Tibial nerve (tissue), 4 donors: ENCODE measurements at regions not wholly inside any gene's neighbourhood (a gene's known extent, or its start where the extent isn't known, plus 50 kb on each side); places are given as distances from the start of the nearest gene placed in this dataset.

Source experiments
- DNase-seq, 2 donors: peaks; one replicate each; pipeline ENCODE4 v3.0.0-alpha.2; 2019; ENCODE audit warnings: low spot score in 2 of 2
- H3K27ac ChIP-seq, 4 donors: fragments of 200-600 bp; sonication (generic) in 3 of 4; one replicate each; pipeline ENCODE4 v1.5.1; 2017 to 2019; ENCODE audit warnings: mild to moderate bottlenecking in 1 of 4
- H3K27me3 ChIP-seq, 2 donors: fragments of 200-600 bp; sonication (generic) in 1 of 2; one replicate each; pipeline versions ENCODE4 v1.5.1 to v1.6.0; 2017 to 2019
- H3K36me3 ChIP-seq, 3 donors: fragments of 200-600 bp; sonication (generic); one replicate each; pipeline ENCODE4 v1.5.1; 2018 to 2019
- H3K4me1 ChIP-seq, 4 donors: fragments of 200-600 bp; sonication (generic) in 3 of 4; one replicate each; pipeline ENCODE4 v1.5.1; 2017 to 2019
- H3K4me3 ChIP-seq, 4 donors: fragments of 200-600 bp; sonication (generic) in 3 of 4; one replicate each; pipeline ENCODE4 v1.5.1; 2017 to 2019; ENCODE audit warnings: mild to moderate bottlenecking in 1 of 4, moderate library complexity in 1 of 4
- H3K9me3 ChIP-seq, 4 donors: fragments of 200-600 bp; sonication (generic) in 3 of 4; one replicate each; pipeline ENCODE4 v1.5.1; 2017 to 2019
- CTCF ChIP-seq, 5 experiments: fragments of 200-600 bp in 3 of 5; fragments of 450-650 bp in 2 of 5; sonication (generic) in 3 of 5; IDR thresholded peaks; one replicate each; pipeline ENCODE4 v1.5.1; 2016 to 2019; ENCODE audit warnings: antibody characterized with exemption in 5 of 5, mild to moderate bottlenecking in 3 of 5, moderate library complexity in 2 of 5
- EP300 ChIP-seq, 2 donors: sonication (generic); formaldehyde crosslinking; IDR thresholded peaks; one replicate each; pipeline ENCODE4 v1.6.1; 2017; ENCODE audit warnings: antibody characterized with exemption in 2 of 2, mild to moderate bottlenecking in 1 of 2
- POLR2A ChIP-seq, 2 donors: fragments of 450-650 bp; IDR thresholded peaks; one replicate each; pipeline ENCODE4 v1.6.1; 2017; ENCODE audit warnings: antibody characterized with exemption in 2 of 2, mild to moderate bottlenecking in 2 of 2, moderate library complexity in 2 of 2
- WGBS, 2 donors: methylation state at CpG; one replicate each; pipeline ENCODE4 v1.1.5; 2018; 5-methylcytosine and 5-hydroxymethylcytosine counted together

DNA sequence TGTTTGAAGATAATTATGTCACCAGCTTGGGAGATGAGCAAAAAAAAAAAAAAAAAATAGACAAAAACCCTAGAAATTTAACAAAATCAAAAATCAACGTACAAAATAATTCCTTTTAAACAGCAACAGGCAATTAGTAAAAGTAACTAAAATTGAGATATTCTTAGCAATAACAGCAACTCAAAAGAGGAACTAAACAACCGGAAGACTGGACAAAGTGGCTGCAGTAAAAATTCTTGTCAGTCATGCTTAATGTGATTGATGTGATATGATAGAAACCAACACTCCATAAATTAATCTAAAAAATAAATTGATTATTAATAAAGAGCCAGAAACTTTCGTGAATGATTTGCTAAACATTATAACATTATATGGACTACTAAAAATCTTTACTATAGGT, 1534.6 kb upstream of the AGA start:
- H3K4me3 ChIP-seq = no peak overlapping the region
- WGBS, 2 donors = 60 to 63% methylated on average over 3 of the region's 3 CpGs
- TF ChIP-seq POLR2A (IDR thresholded peaks at IDR 0.05) (no peak), CTCF (IDR thresholded peaks at IDR 0.05) (no peak), EP300 (IDR thresholded peaks at IDR 0.05) (no peak)
- no peak for DNase-seq
- H3K27ac ChIP-seq = no peak overlapping the region
- no peaks in the 10 kb centered on the region for H3K36me3 ChIP-seq
- H3K4me1 ChIP-seq = no peaks in the 10 kb centered on the region
- no peaks in the 10 kb centered on the region for H3K9me3 ChIP-seq
- H3K27me3 ChIP-seq = no peaks in the 10 kb centered on the region

GRCh38 chr4:178993306-178993705, 1551.1 kb upstream of the AGA start:
- H3K36me3 ChIP-seq = no peaks in the 10 kb centered on the region
- H3K9me3 ChIP-seq = no peaks in the 10 kb centered on the region
- H3K4me3 ChIP-seq = no peak overlapping the region
- 73 to 75% methylated on average over 4 of the region's 4 CpGs for WGBS, 2 donors
- no peak overlapping the region for H3K27ac ChIP-seq
- no peak for TF ChIP-seq CTCF (IDR thresholded peaks at IDR 0.05)
- TF ChIP-seq EP300 (IDR thresholded peaks at IDR 0.05) = no peak
- no peak for TF ChIP-seq POLR2A (IDR thresholded peaks at IDR 0.05)
- H3K27me3 ChIP-seq = no peaks in the 10 kb centered on the region
- no peak for DNase-seq
- H3K4me1 ChIP-seq = no peaks in the 10 kb centered on the region

- Histone ChIP-seq H3K27me3 (no peaks in the 10 kb centered on the region), H3K27ac (no peak overlapping the region), H3K9me3 (no peaks in the 10 kb centered on the region), H3K4me3 (no peak overlapping the region), H3K36me3 (no peaks in the 10 kb centered on the region), H3K4me1 (no peaks in the 10 kb centered on the region)
- no peak for TF ChIP-seq CTCF (IDR thresholded peaks at IDR 0.05)
- TF ChIP-seq EP300 (IDR thresholded peaks at IDR 0.05) = no peak
- no peak for TF ChIP-seq POLR2A (IDR thresholded peaks at IDR 0.05)
- DNase-seq = no peak
- 51 to 65% methylated on average over 1 of the region's 1 CpG for WGBS, 2 donors
Measured at GRCh38 chr4:179001918-179002317, 1559.7 kb upstream of the AGA start.

DNA sequence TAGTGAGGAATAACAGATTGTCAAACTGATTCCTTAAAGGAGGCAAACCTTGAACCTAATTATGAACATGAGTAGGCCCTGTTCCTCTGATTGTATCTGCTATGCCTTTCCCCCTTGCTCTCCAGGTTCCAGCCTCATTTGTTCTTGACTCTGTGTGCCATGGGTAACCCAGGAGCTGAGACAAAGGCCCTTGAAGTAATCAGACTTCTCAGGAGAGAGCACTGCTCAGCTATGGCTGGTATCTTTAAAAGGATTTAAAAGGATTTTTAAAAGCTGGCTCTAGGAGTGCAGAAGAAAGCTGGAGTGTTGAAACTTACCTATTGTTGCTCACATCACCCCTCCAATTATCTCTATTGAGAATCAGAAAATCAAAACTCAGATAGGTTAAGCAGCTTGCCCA, 1565.5 kb upstream of the AGA start:
- Histone ChIP-seq H3K4me3 (no peak overlapping the region), H3K9me3 (no peaks in the 10 kb centered on the region), H3K4me1 (no peaks in the 10 kb centered on the region), H3K27me3 (no peaks in the 10 kb centered on the region), H3K27ac (no peak overlapping the region), H3K36me3 (no peaks in the 10 kb centered on the region)
- TF ChIP-seq EP300 (IDR thresholded peaks at IDR 0.05) = no peak
- no peak for TF ChIP-seq CTCF (IDR thresholded peaks at IDR 0.05)
- no peak for TF ChIP-seq POLR2A (IDR thresholded peaks at IDR 0.05)
- no peak for DNase-seq

GRCh38 chr4:179017581-179017980, 1575.3 kb upstream of the AGA start:
- H3K9me3 ChIP-seq = no peaks in the 10 kb centered on the region
- 72 to 78% methylated on average over 8 of the region's 8 CpGs for WGBS, 2 donors
- no peak overlapping the region for H3K4me3 ChIP-seq
- TF ChIP-seq EP300 (IDR thresholded peaks at IDR 0.05) (no peak), CTCF (IDR thresholded peaks at IDR 0.05) (no peak), POLR2A (IDR thresholded peaks at IDR 0.05) (no peak)
- no peaks in the 10 kb centered on the region for H3K36me3 ChIP-seq
- H3K27me3 ChIP-seq = no peaks in the 10 kb centered on the region
- DNase-seq = no peak
- no peaks in the 10 kb centered on the region for H3K4me1 ChIP-seq
- H3K27ac ChIP-seq = no peak overlapping the region
